GM06990 (cell line): ENCODE measurements at regions not wholly inside any gene's neighbourhood (a gene's known extent, or its start where the extent isn't known, plus 50 kb on each side); places are given as distances from the start of the nearest gene placed in this dataset.

Experiments
- DNase-seq: peaks from one replicate; pipeline ENCODE4 v3.0.0-alpha.2; 2011; ENCODE audit not compliant: insufficient read length; ENCODE audit errors: extremely low read depth
- H3K27me3 ChIP-seq: replicated peaks from 2 replicates; pipeline ENCODE4 v1.6.0; 2011; ENCODE audit warnings: low read length; ENCODE audit not compliant: control insufficient read depth, insufficient read depth
- H3K36me3 ChIP-seq: 2 replicates; pipeline ENCODE4 v1.5.1; 2011; ENCODE audit warnings: low read length; ENCODE audit not compliant: control insufficient read depth, insufficient read depth
- H3K4me3 ChIP-seq: replicated peaks from 2 replicates; pipeline ENCODE4 v1.5.1; 2011; ENCODE audit warnings: low read depth, mild to moderate bottlenecking, control low read depth, low read length
- CTCF ChIP-seq: IDR thresholded peaks from 2 replicates; pipeline ENCODE4 v1.5.1; 2011; ENCODE audit warnings: low read length, control low read depth, mild to moderate bottlenecking, inconsistent platforms; ENCODE audit not compliant: insufficient read depth, poor library complexity, severe bottlenecking

GRCh38 chr2:217660423-217660822 is 342.4 kb downstream of the TNS1 start:
- TF ChIP-seq CTCF: no peak
- Histone ChIP-seq H3K36me3 (no peaks in the 10 kb centered on the region), H3K27me3 (peaks cover 1% of the 10 kb centered on the region), H3K4me3 (no peak overlapping the region)
- DNase-seq: no peak

- H3K36me3 ChIP-seq: no peaks in the 10 kb centered on the region
- TF ChIP-seq CTCF: no peak
- H3K4me3 ChIP-seq: no peak overlapping the region
- peaks cover 1% of the 10 kb centered on the region for H3K27me3 ChIP-seq
- no peak for DNase-seq
Measured at GRCh38 chr2:217658806-217659205, 344.0 kb downstream of the TNS1 start.

GRCh38 chr2:217657252-217657651 is 345.5 kb downstream of the TNS1 start:
- TF ChIP-seq CTCF: no peak
- DNase-seq: no peak
- Histone ChIP-seq H3K36me3 (no peaks in the 10 kb centered on the region), H3K27me3 (peaks cover 1% of the 10 kb centered on the region), H3K4me3 (no peak overlapping the region)

- no peak for DNase-seq
- TF ChIP-seq CTCF: no peak
- Histone ChIP-seq H3K36me3 (no peaks in the 10 kb centered on the region), H3K27me3 (peaks cover 1% of the 10 kb centered on the region), H3K4me3 (no peak overlapping the region)
Measured at GRCh38 chr2:217656316-217656715, 346.5 kb downstream of the TNS1 start.

GRCh38 chr2:217655651-217656050 is 347.1 kb downstream of the TNS1 start:
- Histone ChIP-seq H3K27me3 (peaks cover 1% of the 10 kb centered on the region), H3K4me3 (no peak overlapping the region), H3K36me3 (no peaks in the 10 kb centered on the region)
- DNase-seq: no peak
- no peak for TF ChIP-seq CTCF

GRCh38 chr2:217654168-217654567 is 348.6 kb downstream of the TNS1 start:
- no peak for TF ChIP-seq CTCF
- DNase-seq: no peak
- no peak overlapping the region for H3K4me3 ChIP-seq
- peaks cover 1% of the 10 kb centered on the region for H3K27me3 ChIP-seq
- no peaks in the 10 kb centered on the region for H3K36me3 ChIP-seq
